ENCODE measurements at regions not wholly inside any gene's neighbourhood (a gene's known extent, or its start where the extent isn't known, plus 50 kb on each side); places are given as distances from the start of the nearest gene placed in this dataset.
"Not testable (repeated sequence)": the region's sequence is repeated elsewhere in the genome, so short reads cannot be mapped to it uniquely, and the experiment has no call there.

DNA sequence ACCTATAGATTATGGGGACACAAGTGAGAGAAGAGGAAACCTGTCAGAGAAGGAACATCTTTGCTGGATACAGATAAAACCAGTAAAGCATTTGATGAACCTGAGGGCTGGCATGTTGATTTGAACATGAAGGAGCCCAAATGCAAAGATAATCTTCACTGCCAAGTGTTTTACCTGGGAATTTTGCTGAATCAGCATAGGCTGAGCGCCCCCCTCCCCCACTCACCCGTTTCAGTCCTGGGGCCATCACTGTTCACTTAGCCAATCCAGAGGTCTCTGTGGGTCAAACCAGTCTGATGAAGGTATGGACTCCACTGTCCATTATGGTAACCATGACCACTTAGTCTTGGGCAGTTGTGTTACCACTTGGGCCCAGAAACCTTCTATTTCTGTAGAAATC lies 466.0 kb upstream of the GRM7 start:
- no peaks in the 10 kb centered on the region for H3K27me3 ChIP-seq (ENCODE audit: control insufficient read depth, insufficient read depth, low read length)
- no peak overlapping the region for H3K27ac ChIP-seq (ENCODE audit: low read depth, low read length)
- no peak overlapping the region for H3K4me3 ChIP-seq (ENCODE audit: low read depth, low read length)
- H3K9me3 ChIP-seq (ENCODE audit: control insufficient read depth, insufficient read depth, low read length): no peaks in the 10 kb centered on the region
- H3K4me1 ChIP-seq (ENCODE audit: control insufficient read depth, insufficient read depth, low read length): no peaks in the 10 kb centered on the region
- no peak overlapping the region for H3K9ac ChIP-seq (ENCODE audit: low read depth, low read length)
- no peaks in the 10 kb centered on the region for H3K36me3 ChIP-seq (ENCODE audit: control insufficient read depth, insufficient read depth, low read length)

DNA sequence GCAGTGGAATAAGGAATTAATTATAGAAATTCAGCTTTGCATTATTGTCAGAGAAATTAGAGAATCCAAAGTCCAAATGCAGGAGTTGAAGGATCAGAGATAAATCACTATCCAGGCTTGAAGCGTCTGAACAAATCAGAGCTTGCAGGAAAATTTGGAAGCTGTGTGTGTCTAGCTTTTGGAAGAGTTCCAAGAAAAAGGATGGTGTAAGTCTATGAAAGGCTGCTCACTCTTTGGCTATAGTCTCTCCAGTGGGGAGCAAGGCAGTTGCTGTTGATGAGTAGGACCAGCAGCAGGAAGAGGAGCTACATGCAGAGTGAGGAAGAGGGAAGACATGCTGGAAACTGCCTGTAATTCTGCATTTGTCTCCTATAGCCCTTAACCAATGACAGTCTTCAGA lies 464.3 kb upstream of the GRM7 start:
- Histone ChIP-seq H3K4me3 (ENCODE audit: low read depth, low read length) (no peak overlapping the region), H3K9me3 (ENCODE audit: control insufficient read depth, insufficient read depth, low read length) (no peaks in the 10 kb centered on the region), H3K36me3 (ENCODE audit: control insufficient read depth, insufficient read depth, low read length) (no peaks in the 10 kb centered on the region), H3K27ac (ENCODE audit: low read depth, low read length) (no peak overlapping the region), H3K9ac (ENCODE audit: low read depth, low read length) (no peak overlapping the region), H3K4me1 (ENCODE audit: control insufficient read depth, insufficient read depth, low read length) (no peaks in the 10 kb centered on the region), H3K27me3 (ENCODE audit: control insufficient read depth, insufficient read depth, low read length) (no peaks in the 10 kb centered on the region)

DNA sequence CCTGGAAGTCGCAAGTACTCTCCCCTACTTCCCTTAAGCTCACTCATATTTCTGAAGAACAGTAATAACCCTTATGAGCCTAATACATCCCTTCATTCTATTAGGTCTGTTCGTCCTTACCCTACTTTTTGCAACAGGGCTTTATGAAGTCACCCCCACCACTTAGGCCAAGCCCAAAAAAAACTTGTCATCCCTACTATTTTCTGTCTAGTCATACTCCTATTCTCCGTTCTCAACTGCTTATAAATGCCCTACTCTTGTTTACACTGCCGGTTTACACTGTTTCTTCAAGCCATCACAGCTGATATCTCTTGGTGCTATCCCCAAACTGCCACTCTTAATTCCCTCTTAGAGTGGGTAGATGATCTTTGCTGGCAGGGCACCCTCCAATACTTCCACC lies 458.2 kb upstream of the GRM7 start:
- not testable (repeated sequence) for H3K36me3 ChIP-seq (ENCODE audit: control insufficient read depth, insufficient read depth, low read length); H3K27ac ChIP-seq (ENCODE audit: low read depth, low read length); H3K9me3 ChIP-seq (ENCODE audit: control insufficient read depth, insufficient read depth, low read length); H3K4me3 ChIP-seq (ENCODE audit: low read depth, low read length); H3K9ac ChIP-seq (ENCODE audit: low read depth, low read length); H3K27me3 ChIP-seq (ENCODE audit: control insufficient read depth, insufficient read depth, low read length); H3K4me1 ChIP-seq (ENCODE audit: control insufficient read depth, insufficient read depth, low read length)

DNA sequence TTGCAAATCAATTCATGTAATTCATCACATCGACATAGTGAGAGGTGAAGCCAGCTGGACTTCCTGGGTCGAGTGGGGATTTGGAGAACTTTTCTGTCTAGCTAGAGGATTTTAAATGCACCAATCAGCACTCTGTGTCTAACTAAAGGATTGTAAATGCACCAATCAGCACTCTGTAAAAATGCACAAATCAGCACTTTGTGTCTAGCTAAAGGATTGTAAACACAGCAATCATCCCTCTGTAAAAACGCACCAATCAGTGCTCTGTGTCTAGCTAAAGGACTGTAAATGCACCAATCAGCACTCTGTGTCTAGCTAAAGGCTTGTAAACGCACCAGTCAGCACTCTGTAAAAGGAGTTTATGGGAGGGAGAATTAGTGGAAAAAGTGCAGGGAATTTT lies 454.0 kb upstream of the GRM7 start:
- H3K9ac ChIP-seq (ENCODE audit: low read depth, low read length); H3K4me3 ChIP-seq (ENCODE audit: low read depth, low read length); H3K27me3 ChIP-seq (ENCODE audit: control insufficient read depth, insufficient read depth, low read length); H3K36me3 ChIP-seq (ENCODE audit: control insufficient read depth, insufficient read depth, low read length); H3K9me3 ChIP-seq (ENCODE audit: control insufficient read depth, insufficient read depth, low read length); H3K4me1 ChIP-seq (ENCODE audit: control insufficient read depth, insufficient read depth, low read length); H3K27ac ChIP-seq (ENCODE audit: low read depth, low read length): not testable (repeated sequence)

DNA sequence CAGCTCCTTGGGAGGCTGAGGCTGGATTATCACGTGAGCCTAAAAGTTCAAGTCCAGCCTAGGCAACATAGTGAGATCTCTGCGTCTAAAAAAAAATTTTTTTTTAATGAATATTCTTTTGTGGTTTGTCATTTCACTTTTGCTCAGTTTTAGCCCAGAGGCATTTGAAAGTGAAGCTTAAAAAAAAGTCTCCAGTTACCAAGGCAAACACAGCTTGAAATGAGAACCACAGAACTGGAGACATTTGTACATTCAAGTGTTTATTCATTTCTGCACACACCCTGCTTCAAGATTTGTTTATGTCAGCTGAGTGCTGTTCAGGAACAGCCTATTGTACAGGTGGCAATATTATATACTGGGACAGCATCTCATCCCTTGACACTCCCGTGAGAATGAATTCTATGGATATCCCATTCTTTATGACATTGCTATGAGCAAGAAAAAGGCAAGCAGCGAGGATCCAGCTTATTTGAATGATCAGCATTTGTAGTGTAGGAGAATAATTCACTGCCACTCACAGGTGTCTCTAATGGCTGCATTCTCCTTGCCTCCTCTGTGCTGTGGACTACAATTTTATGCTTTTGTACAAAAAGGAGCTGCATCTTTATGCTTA lies 444.8 kb upstream of the GRM7 start:
- H3K9me3 ChIP-seq (ENCODE audit: control insufficient read depth, insufficient read depth, low read length): no peaks in the 10 kb centered on the region
- no peak overlapping the region for H3K9ac ChIP-seq (ENCODE audit: low read depth, low read length)
- H3K36me3 ChIP-seq (ENCODE audit: control insufficient read depth, insufficient read depth, low read length): no peaks in the 10 kb centered on the region
- no peaks in the 10 kb centered on the region for H3K4me1 ChIP-seq (ENCODE audit: control insufficient read depth, insufficient read depth, low read length)
- H3K27ac ChIP-seq (ENCODE audit: low read depth, low read length): no peak overlapping the region
- H3K27me3 ChIP-seq (ENCODE audit: control insufficient read depth, insufficient read depth, low read length): no peaks in the 10 kb centered on the region
- H3K4me3 ChIP-seq (ENCODE audit: low read depth, low read length): no peak overlapping the region

DNA sequence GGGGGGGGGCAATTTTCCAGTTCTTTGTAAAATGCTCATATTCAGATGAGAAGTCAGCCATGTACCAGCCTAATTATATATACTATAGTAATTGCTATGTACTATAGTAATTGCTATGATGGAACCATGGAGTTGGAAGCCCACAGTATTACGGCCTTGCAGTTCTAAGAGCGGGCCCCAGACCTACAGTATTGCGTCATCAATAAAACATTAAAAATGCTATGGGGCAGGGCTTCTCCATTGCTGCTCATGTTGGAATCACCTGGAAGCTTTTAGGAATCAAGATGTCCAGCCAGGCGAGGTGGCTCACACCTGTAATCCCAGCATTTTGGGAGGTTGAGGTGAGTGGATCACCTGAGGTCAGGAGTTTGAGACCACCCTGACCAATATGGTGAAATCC lies 443.7 kb upstream of the GRM7 start:
- H3K27ac ChIP-seq (ENCODE audit: low read depth, low read length): no peak overlapping the region
- H3K4me3 ChIP-seq (ENCODE audit: low read depth, low read length): no peak overlapping the region
- no peaks in the 10 kb centered on the region for H3K9me3 ChIP-seq (ENCODE audit: control insufficient read depth, insufficient read depth, low read length)
- H3K4me1 ChIP-seq (ENCODE audit: control insufficient read depth, insufficient read depth, low read length): peaks cover 5% of the 10 kb centered on the region
- H3K36me3 ChIP-seq (ENCODE audit: control insufficient read depth, insufficient read depth, low read length): no peaks in the 10 kb centered on the region
- H3K9ac ChIP-seq (ENCODE audit: low read depth, low read length): no peak overlapping the region
- no peaks in the 10 kb centered on the region for H3K27me3 ChIP-seq (ENCODE audit: control insufficient read depth, insufficient read depth, low read length)

DNA sequence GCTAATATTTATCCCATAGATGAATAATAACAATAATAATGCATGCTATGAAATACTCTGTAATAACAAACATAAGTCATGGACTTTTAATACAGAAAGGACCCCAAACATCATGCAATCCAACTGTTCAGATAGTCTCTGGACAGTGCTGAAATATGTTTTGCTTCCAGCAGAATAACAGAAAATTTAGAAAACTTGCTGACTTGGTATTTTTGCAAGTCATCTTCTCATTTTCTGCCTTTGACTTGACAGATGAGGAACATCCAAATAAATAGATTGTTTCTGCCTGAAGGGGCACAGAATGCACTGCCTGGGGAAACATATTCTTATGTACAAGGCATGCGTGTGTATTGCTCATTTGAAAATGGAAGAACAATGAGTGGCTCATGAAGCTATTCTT lies 442.4 kb upstream of the GRM7 start:
- Histone ChIP-seq H3K36me3 (ENCODE audit: control insufficient read depth, insufficient read depth, low read length) (no peaks in the 10 kb centered on the region), H3K4me3 (ENCODE audit: low read depth, low read length) (no peak overlapping the region), H3K9ac (ENCODE audit: low read depth, low read length) (no peak overlapping the region)

DNA sequence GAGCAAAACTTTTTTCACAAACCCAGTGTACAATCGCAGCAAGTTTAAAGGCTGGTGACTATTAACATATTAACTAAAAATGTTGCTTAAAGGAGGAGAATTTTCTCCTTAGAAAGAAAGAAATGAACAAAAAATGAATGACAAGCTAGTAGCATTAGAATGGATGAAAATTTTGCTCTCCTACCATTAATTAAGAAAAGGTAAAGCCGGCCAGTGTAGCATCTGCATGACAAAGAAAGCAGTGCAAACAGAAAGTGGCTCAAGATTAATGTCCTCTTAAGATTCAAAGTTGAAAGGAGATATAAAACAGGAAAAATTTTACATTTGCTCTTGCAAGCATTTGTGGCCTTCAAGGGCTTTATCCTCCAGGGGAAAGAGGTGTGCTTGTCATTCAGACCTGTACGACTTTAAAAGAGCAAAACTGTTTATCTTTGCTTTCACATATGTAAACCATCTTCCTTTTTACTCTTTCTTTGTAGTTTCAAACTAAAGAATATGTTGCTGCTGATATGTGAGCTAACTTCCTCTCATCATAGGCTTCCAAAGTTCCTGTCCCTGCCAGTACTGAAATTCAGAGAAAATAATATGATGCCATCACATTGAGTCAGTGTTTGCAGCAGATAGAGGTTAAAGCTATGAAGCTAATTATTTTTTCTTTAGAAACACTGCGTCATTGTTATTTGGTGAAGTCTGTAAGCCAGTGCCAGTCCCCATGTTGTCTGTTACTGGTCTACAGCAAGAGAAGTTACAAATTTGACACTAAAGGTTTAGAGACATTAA lies 439.1 kb upstream of the GRM7 start:
- Histone ChIP-seq H3K36me3 (ENCODE audit: control insufficient read depth, insufficient read depth, low read length) (no peaks in the 10 kb centered on the region), H3K4me1 (ENCODE audit: control insufficient read depth, insufficient read depth, low read length) (peaks cover 5% of the 10 kb centered on the region), H3K4me3 (ENCODE audit: low read depth, low read length) (no peak overlapping the region), H3K9ac (ENCODE audit: low read depth, low read length) (no peak overlapping the region), H3K27ac (ENCODE audit: low read depth, low read length) (no peak overlapping the region), H3K9me3 (ENCODE audit: control insufficient read depth, insufficient read depth, low read length) (peaks cover 20% of the 10 kb centered on the region), H3K27me3 (ENCODE audit: control insufficient read depth, insufficient read depth, low read length) (no peaks in the 10 kb centered on the region)

More for the DNA sequence above, 442.4 kb upstream of the GRM7 start:
- H3K27ac ChIP-seq (ENCODE audit: low read depth, low read length): no peak overlapping the region
- no peaks in the 10 kb centered on the region for H3K27me3 ChIP-seq (ENCODE audit: control insufficient read depth, insufficient read depth, low read length)
- peaks cover 5% of the 10 kb centered on the region for H3K4me1 ChIP-seq (ENCODE audit: control insufficient read depth, insufficient read depth, low read length)
- no peaks in the 10 kb centered on the region for H3K9me3 ChIP-seq (ENCODE audit: control insufficient read depth, insufficient read depth, low read length)

DNA sequence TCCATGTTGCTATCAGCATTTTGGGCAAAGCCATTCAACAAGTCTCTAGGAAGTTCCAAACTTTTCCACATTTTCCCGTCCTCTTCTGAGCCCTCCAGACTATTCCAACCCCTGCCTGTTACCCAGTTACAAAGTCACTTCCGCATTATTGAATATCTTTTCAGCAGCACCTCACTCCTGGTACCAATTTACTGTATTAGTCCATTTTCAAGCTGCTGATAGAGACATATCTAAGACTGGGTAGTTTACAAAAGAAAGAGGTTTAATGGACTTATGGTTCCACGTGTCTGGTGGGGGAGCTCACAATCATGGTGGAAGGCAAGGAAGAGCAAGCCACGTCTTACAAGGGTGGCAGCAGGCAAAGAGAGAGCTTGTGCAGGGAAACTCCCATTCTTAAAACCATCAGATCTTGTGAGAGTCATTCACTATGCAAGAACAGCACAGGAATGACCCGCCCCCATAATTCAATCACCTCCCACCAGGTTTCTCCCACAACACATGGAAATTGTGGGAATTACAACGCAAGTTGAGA lies 435.6 kb upstream of the GRM7 start:
- Histone ChIP-seq H3K27me3 (ENCODE audit: control insufficient read depth, insufficient read depth, low read length) (no peaks in the 10 kb centered on the region), H3K27ac (ENCODE audit: low read depth, low read length) (no peak overlapping the region), H3K36me3 (ENCODE audit: control insufficient read depth, insufficient read depth, low read length) (no peaks in the 10 kb centered on the region), H3K4me1 (ENCODE audit: control insufficient read depth, insufficient read depth, low read length) (peaks cover 5% of the 10 kb centered on the region), H3K9ac (ENCODE audit: low read depth, low read length) (no peak overlapping the region), H3K4me3 (ENCODE audit: low read depth, low read length) (no peak overlapping the region), H3K9me3 (ENCODE audit: control insufficient read depth, insufficient read depth, low read length) (peaks cover 22% of the 10 kb centered on the region)

DNA sequence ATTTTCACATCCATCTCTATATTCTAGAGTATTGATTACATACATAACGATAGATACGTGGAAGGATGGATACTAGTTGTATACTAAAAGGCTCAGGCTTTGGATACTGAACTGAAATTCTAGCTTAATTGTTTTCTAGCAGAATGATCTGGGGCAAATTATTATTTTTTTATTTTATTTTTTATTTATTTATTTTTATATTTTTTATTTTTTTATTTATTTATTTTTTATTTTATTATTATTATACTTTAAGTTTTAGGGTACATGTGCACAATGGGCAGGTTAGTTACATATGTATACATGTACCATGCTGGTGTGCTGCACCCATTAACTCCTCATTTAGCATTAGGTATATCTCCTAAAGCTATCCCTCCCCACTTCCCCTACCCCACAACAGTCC lies 432.6 kb upstream of the GRM7 start:
- not testable (repeated sequence) for H3K27ac ChIP-seq (ENCODE audit: low read depth, low read length); H3K9ac ChIP-seq (ENCODE audit: low read depth, low read length); H3K4me3 ChIP-seq (ENCODE audit: low read depth, low read length); H3K36me3 ChIP-seq (ENCODE audit: control insufficient read depth, insufficient read depth, low read length); H3K4me1 ChIP-seq (ENCODE audit: control insufficient read depth, insufficient read depth, low read length); H3K27me3 ChIP-seq (ENCODE audit: control insufficient read depth, insufficient read depth, low read length)
- peaks cover 22% of the 10 kb centered on the region for H3K9me3 ChIP-seq (ENCODE audit: control insufficient read depth, insufficient read depth, low read length)

DNA sequence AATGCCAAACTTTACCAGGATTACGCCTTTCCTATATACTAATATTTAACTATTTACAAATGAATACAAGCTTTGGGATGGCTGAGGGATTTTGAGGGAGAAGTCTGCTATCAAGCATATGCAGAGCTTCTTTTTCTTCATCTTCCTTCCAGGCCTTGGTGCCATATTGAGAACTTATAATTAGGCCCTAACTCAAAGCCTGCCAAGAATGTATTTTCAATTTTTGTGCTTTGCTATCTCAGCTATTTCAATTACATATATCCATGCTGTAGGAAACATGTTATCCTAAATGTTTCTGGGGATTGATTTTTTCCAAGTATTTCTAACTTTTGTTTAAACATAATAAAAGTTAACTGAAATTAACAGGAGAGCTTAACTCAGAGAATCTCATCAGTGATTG lies 425.0 kb upstream of the GRM7 start:
- Histone ChIP-seq H3K4me3 (ENCODE audit: low read depth, low read length) (no peak overlapping the region), H3K36me3 (ENCODE audit: control insufficient read depth, insufficient read depth, low read length) (no peaks in the 10 kb centered on the region), H3K4me1 (ENCODE audit: control insufficient read depth, insufficient read depth, low read length) (no peaks in the 10 kb centered on the region), H3K27ac (ENCODE audit: low read depth, low read length) (no peak overlapping the region), H3K9me3 (ENCODE audit: control insufficient read depth, insufficient read depth, low read length) (no peaks in the 10 kb centered on the region), H3K9ac (ENCODE audit: low read depth, low read length) (no peak overlapping the region), H3K27me3 (ENCODE audit: control insufficient read depth, insufficient read depth, low read length) (no peaks in the 10 kb centered on the region)

All from HUES48 (cell line).